ENCODE measurements at regions not wholly inside any gene's neighbourhood (a gene's known extent, or its start where the extent isn't known, plus 50 kb on each side); places are given as distances from the start of the nearest gene placed in this dataset.

GRCh38 chr11:15605094-15605493 lies 490.4 kb downstream of the INSC start:
- Histone ChIP-seq H3K4me1 (ENCODE audit: insufficient read depth, low read length, poor library complexity, severe bottlenecking) (no peaks in the 10 kb centered on the region), H3K27ac (ENCODE audit: low read depth, low read length, poor library complexity, severe bottlenecking) (no peak overlapping the region), H3K9me3 (ENCODE audit: low read depth, low read length, poor library complexity, severe bottlenecking) (no peaks in the 10 kb centered on the region), H3K27me3 (replicated peaks; ENCODE audit: insufficient read depth, low read depth, low read length, poor library complexity) (no peaks in the 10 kb centered on the region), H3K36me3 (ENCODE audit: insufficient read depth, low read length, poor library complexity, severe bottlenecking) (no peaks in the 10 kb centered on the region), H3K4me3 (ENCODE audit: low read depth, low read length, poor library complexity, severe bottlenecking) (no peak overlapping the region)
- ChIA-PET CTCF (no interaction called here), POLR2A (ENCODE audit: low non-redundant PET) (no interaction called here)
- BruUV-seq (replicated peaks): no TSS peak
- DNase-seq (ENCODE audit: low spot score): no peak
- intact Hi-C loops (cut with micrococcal nuclease; ENCODE audit: unreplicated experiment): no loop called here
- TF ChIP-seq CTCF (conservative IDR thresholded peaks at IDR 0.05; ENCODE audit: low read depth, low read length): no peak
- TF ChIP-seq EZH2 (IDR thresholded peaks at IDR 0.05; ENCODE audit: borderline replicate concordance, low read depth, low read length, poor library complexity, severe bottlenecking): no peak

- H3K27me3 ChIP-seq (replicated peaks; ENCODE audit: insufficient read depth, low read depth, low read length, poor library complexity): no peaks in the 10 kb centered on the region
- H3K4me3 ChIP-seq (ENCODE audit: low read depth, low read length, poor library complexity, severe bottlenecking): no peak overlapping the region
- POLR2A ChIA-PET (ENCODE audit: low non-redundant PET): no interaction called here
- BruUV-seq (replicated peaks): no TSS peak
- no peak for DNase-seq (ENCODE audit: low spot score)
- H3K27ac ChIP-seq (ENCODE audit: low read depth, low read length, poor library complexity, severe bottlenecking): no peak overlapping the region
- TF ChIP-seq EZH2 (IDR thresholded peaks at IDR 0.05; ENCODE audit: borderline replicate concordance, low read depth, low read length, poor library complexity, severe bottlenecking) (no peak), CTCF (conservative IDR thresholded peaks at IDR 0.05; ENCODE audit: low read depth, low read length) (no peak)
- intact Hi-C loops (cut with micrococcal nuclease; ENCODE audit: unreplicated experiment): no loop called here
- H3K36me3 ChIP-seq (ENCODE audit: insufficient read depth, low read length, poor library complexity, severe bottlenecking): no peaks in the 10 kb centered on the region
- CTCF ChIA-PET: no interaction called here
- H3K4me1 ChIP-seq (ENCODE audit: insufficient read depth, low read length, poor library complexity, severe bottlenecking): no peaks in the 10 kb centered on the region
- H3K9me3 ChIP-seq (ENCODE audit: low read depth, low read length, poor library complexity, severe bottlenecking): no peaks in the 10 kb centered on the region
These were observed 492.8 kb downstream of the INSC start for GRCh38 chr11:15607361-15608036.

GRCh38 chr11:15609445-15609844 lies 494.7 kb downstream of the INSC start:
- no TSS peak for BruUV-seq (replicated peaks)
- Histone ChIP-seq H3K9me3 (ENCODE audit: low read depth, low read length, poor library complexity, severe bottlenecking) (no peaks in the 10 kb centered on the region), H3K4me3 (ENCODE audit: low read depth, low read length, poor library complexity, severe bottlenecking) (no peak overlapping the region), H3K27me3 (replicated peaks; ENCODE audit: insufficient read depth, low read depth, low read length, poor library complexity) (no peaks in the 10 kb centered on the region), H3K36me3 (ENCODE audit: insufficient read depth, low read length, poor library complexity, severe bottlenecking) (no peaks in the 10 kb centered on the region), H3K4me1 (ENCODE audit: insufficient read depth, low read length, poor library complexity, severe bottlenecking) (no peaks in the 10 kb centered on the region), H3K27ac (ENCODE audit: low read depth, low read length, poor library complexity, severe bottlenecking) (no peak overlapping the region)
- ChIA-PET CTCF (no interaction called here), POLR2A (ENCODE audit: low non-redundant PET) (no interaction called here)
- intact Hi-C loops (cut with micrococcal nuclease; ENCODE audit: unreplicated experiment): no loop called here
- DNase-seq (ENCODE audit: low spot score): no peak
- TF ChIP-seq EZH2 (IDR thresholded peaks at IDR 0.05; ENCODE audit: borderline replicate concordance, low read depth, low read length, poor library complexity, severe bottlenecking) (no peak), CTCF (conservative IDR thresholded peaks at IDR 0.05; ENCODE audit: low read depth, low read length) (no peak)
